Kidney glomerular epithelial cell (primary cell): ENCODE measurements at regions not wholly inside any gene's neighbourhood (a gene's known extent, or its start where the extent isn't known, plus 50 kb on each side); places are given as distances from the start of the nearest gene placed in this dataset.
"Not testable (repeated sequence)": the region's sequence is repeated elsewhere in the genome, so short reads cannot be mapped to it uniquely, and the experiment has no call there.

Experiments
- DNase-seq: peaks from one replicate; lab custom pipeline; 2025; lab: John Stamatoyannopoulos, UW

- no peak for DNase-seq
Observed at GRCh38 chr6:170193326-170193821, 97.5 kb downstream of the DLL1 start.

GRCh38 chr6:170192905-170193304 lies 98.0 kb downstream of the DLL1 start:
- no peak for DNase-seq

GRCh38 chr6:170192101-170192500 lies 98.8 kb downstream of the DLL1 start:
- DNase-seq, result not testable (repeated sequence)

- DNase-seq, result no peak
Observed at GRCh38 chr6:170190046-170190445, 100.8 kb downstream of the DLL1 start.

- no peak for DNase-seq
Observed at GRCh38 chr6:170189236-170189635, 101.6 kb downstream of the DLL1 start.

GRCh38 chr6:170188571-170189001 lies 102.3 kb downstream of the DLL1 start:
- no peak for DNase-seq

- DNase-seq, result no peak
Observed at GRCh38 chr6:170187669-170188566, 103.0 kb downstream of the DLL1 start.

- DNase-seq, result no peak
Observed at GRCh38 chr6:170186941-170187668, 103.8 kb downstream of the DLL1 start.

GRCh38 chr6:170186006-170186935 lies 104.6 kb downstream of the DLL1 start:
- DNase-seq, result no peak

GRCh38 chr6:170185175-170185978 lies 105.5 kb downstream of the DLL1 start:
- DNase-seq, result no peak

- no peak for DNase-seq
Observed at GRCh38 chr6:170184316-170184715, 106.6 kb downstream of the DLL1 start.

GRCh38 chr6:170183521-170183920 lies 107.4 kb downstream of the DLL1 start:
- no peak for DNase-seq

GRCh38 chr6:170182781-170183120 lies 108.1 kb downstream of the DLL1 start:
- DNase-seq, result no peak

- no peak for DNase-seq
Observed at GRCh38 chr6:170182093-170182780, 108.6 kb downstream of the DLL1 start.

GRCh38 chr6:170181338-170181690 lies 109.6 kb downstream of the DLL1 start:
- no peak for DNase-seq

- DNase-seq, result no peak
Observed at GRCh38 chr6:170180671-170181337, 110.1 kb downstream of the DLL1 start.

- no peak for DNase-seq
Observed at GRCh38 chr6:170179616-170180324, 111.1 kb downstream of the DLL1 start.

- no peak for DNase-seq
Observed at GRCh38 chr6:170178561-170179477, 112.1 kb downstream of the DLL1 start.
